ENCODE measurements at regions not wholly inside any gene's neighbourhood (a gene's known extent, or its start where the extent isn't known, plus 50 kb on each side); places are given as distances from the start of the nearest gene placed in this dataset.

DNA sequence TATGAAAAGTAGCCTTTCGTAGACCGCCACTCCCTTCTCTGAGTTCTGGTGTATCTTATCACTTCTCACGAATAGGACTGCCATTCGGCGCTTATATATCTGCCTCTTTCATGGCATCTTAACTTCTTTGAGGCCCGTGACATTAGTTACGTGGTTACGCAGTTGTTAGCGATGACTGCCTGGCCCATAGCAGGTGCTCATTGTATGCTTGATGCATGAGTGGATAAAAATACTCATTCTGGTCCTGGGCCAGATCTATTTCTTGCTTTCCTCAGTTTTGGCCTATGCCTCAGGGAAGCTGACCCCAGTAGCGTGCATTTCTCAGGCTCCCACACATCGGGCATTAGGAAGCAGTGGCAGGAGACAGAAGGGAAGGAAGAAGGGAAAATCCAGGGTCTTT, 60.7 kb upstream of the PITX2 start:
- H3K4me3 ChIP-seq, result no peak overlapping the region
- no peaks in the 10 kb centered on the region for H3K36me3 ChIP-seq (ENCODE audit: low read depth)
- no peaks in the 10 kb centered on the region for H3K4me1 ChIP-seq (ENCODE audit: low read depth)
- intact Hi-C loops (cut with DNase I, micrococcal nuclease), result no loop called here
- no peak for ATAC-seq
- no peak for DNase-seq
- no peak for TF ChIP-seq CTCF (IDR thresholded peaks at IDR 0.05)
- H3K9me3 ChIP-seq, result no peaks in the 10 kb centered on the region

DNA sequence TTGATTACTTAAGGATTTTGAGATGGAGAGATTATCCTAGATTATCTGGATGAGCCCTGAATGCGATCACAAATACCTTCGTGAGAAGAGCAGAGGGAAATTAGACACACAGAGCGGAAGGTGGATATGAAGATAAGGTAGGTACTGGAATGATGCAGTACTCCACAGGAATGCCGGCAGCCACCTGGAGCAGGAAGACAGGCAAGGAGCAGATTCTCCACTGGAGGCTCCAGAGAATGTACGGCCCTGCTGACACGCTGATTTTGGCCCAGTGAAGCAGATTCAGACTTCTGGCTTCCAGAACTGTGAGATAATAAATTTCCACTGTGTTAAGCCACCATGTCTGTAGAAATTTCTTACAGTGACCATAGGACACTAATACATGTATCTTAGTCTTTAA, 79.4 kb upstream of the PITX2 start:
- TF ChIP-seq CTCF (IDR thresholded peaks at IDR 0.05), result no peak
- no peaks in the 10 kb centered on the region for H3K36me3 ChIP-seq (ENCODE audit: low read depth)
- DNase-seq (no peak), ATAC-seq (no peak)
- intact Hi-C loops (cut with DNase I, micrococcal nuclease), result no loop called here
- no peak overlapping the region for H3K4me3 ChIP-seq
- H3K4me1 ChIP-seq (ENCODE audit: low read depth), result no peaks in the 10 kb centered on the region
- no peaks in the 10 kb centered on the region for H3K9me3 ChIP-seq

- H3K9me3 ChIP-seq, result no peaks in the 10 kb centered on the region
- no peaks in the 10 kb centered on the region for H3K4me1 ChIP-seq (ENCODE audit: low read depth)
- H3K36me3 ChIP-seq (ENCODE audit: low read depth), result no peaks in the 10 kb centered on the region
- TF ChIP-seq CTCF (IDR thresholded peaks at IDR 0.05), result no peak
- no peak overlapping the region for H3K4me3 ChIP-seq
- intact Hi-C loops (cut with DNase I, micrococcal nuclease), result no loop called here
- no peak for DNase-seq
- ATAC-seq, result no peak
Observed at GRCh38 chr4:110704748-110705439, 82.0 kb upstream of the PITX2 start.

- Histone ChIP-seq H3K36me3 (ENCODE audit: low read depth) (no peaks in the 10 kb centered on the region), H3K4me1 (ENCODE audit: low read depth) (no peaks in the 10 kb centered on the region), H3K9me3 (no peaks in the 10 kb centered on the region), H3K4me3 (no peak overlapping the region)
- ATAC-seq, result no peak
- intact Hi-C loops (cut with DNase I, micrococcal nuclease), result no loop called here
- TF ChIP-seq CTCF (IDR thresholded peaks at IDR 0.05), result no peak
- DNase-seq, result no peak
Observed at GRCh38 chr4:110705440-110705782, 82.5 kb upstream of the PITX2 start.

DNA sequence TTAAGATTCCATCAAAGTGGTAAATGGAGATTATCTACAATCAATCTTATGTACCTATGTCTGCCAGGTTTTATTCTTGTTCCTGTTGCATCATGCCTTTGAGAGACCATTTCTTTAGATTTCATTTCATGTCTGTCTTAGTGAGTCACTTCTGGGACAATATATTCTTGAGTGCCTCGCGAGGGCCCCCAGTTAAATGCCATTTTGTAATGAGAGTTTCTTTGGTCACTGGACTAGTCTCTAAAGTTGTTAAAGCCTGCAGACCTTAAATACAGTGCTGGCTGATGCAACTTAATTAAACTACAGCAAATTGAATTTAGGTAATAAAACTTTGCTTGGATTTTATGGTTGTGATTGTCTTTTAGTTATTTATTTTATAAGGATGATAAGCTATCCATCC, 87.2 kb upstream of the PITX2 start:
- no peaks in the 10 kb centered on the region for H3K36me3 ChIP-seq (ENCODE audit: low read depth)
- no peaks in the 10 kb centered on the region for H3K9me3 ChIP-seq
- ATAC-seq (peak; percentile 14), DNase-seq (no peak)
- no peaks in the 10 kb centered on the region for H3K4me1 ChIP-seq (ENCODE audit: low read depth)
- TF ChIP-seq CTCF (IDR thresholded peaks at IDR 0.05), result no peak
- intact Hi-C loops (cut with DNase I, micrococcal nuclease), result no loop called here
- no peak overlapping the region for H3K4me3 ChIP-seq

DNA sequence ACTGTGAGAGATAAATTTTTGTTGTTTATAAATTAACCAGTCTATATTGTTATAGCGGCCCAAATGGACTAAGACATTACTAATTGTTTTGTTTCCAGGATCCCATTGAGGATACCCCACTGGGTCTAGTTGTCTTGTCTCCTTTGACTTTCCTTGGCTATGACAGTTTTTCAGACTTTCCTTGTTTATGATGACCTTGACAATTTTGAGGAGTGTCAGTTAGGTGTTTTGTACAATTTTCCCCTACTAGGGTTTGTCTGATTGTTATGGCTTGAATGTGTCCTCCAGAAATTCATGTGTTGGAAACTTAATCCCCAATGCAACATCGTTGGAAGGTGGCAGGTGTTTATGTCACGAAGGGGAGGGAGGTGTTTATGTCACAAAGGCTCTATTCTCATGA, 89.6 kb upstream of the PITX2 start:
- intact Hi-C loops (cut with DNase I, micrococcal nuclease), result no loop called here
- no peaks in the 10 kb centered on the region for H3K4me1 ChIP-seq (ENCODE audit: low read depth)
- DNase-seq, result no peak

More for the DNA sequence above, 89.6 kb upstream of the PITX2 start:
- ATAC-seq, result no peak
- Histone ChIP-seq H3K36me3 (ENCODE audit: low read depth) (no peaks in the 10 kb centered on the region), H3K9me3 (no peaks in the 10 kb centered on the region), H3K4me3 (no peak overlapping the region)
- no peak for TF ChIP-seq CTCF (IDR thresholded peaks at IDR 0.05)

Measured in mucosa of descending colon (tissue), 3 donors.